GM23248 (cell line): ENCODE measurements at regions not wholly inside any gene's neighbourhood (a gene's known extent, or its start where the extent isn't known, plus 50 kb on each side); places are given as distances from the start of the nearest gene placed in this dataset.

Experiments
- EZH2 ChIP-seq: fragments of 200-600 bp; sonication (generic); IDR thresholded peaks from 2 replicates; pipeline ENCODE4 v1.6.1; 2018; ENCODE audit warnings: antibody characterized with exemption, mild to moderate bottlenecking; ENCODE audit not compliant: insufficient read depth, poor library complexity, severe bottlenecking
- EZH2phosphoT487 ChIP-seq: fragments of 200-600 bp; sonication (generic); IDR thresholded peaks from 2 replicates; pipeline ENCODE4 v1.6.1; 2018; ENCODE audit warnings: antibody characterized with exemption, moderate library complexity, mild to moderate bottlenecking, low read depth; ENCODE audit not compliant: insufficient read depth

DNA sequence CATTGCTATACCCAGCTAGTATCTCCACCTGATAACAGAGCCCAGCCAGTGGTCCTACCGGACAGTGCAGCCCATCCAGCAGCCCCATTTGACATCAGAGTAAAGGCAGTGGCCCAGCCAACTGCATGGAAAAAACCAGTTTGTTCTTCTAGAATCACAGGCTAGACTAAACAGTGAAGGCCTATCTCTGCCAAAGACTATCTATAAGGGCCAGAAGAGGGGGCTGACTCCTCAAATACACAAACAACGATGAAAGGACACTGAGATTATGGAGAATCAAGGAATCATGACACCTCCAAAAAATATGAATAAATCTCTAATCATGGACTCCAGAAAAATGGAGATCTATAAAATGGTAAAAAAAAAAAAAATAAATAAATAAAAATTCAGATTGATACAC lies 546.4 kb upstream of the HTR2C start:
- TF ChIP-seq EZH2 (no peak), EZH2phosphoT487 (no peak)
